ENCODE measurements at regions not wholly inside any gene's neighbourhood (a gene's known extent, or its start where the extent isn't known, plus 50 kb on each side); places are given as distances from the start of the nearest gene placed in this dataset.
"Not testable (repeated sequence)": the region's sequence is repeated elsewhere in the genome, so short reads cannot be mapped to it uniquely, and the experiment has no call there.

DNA sequence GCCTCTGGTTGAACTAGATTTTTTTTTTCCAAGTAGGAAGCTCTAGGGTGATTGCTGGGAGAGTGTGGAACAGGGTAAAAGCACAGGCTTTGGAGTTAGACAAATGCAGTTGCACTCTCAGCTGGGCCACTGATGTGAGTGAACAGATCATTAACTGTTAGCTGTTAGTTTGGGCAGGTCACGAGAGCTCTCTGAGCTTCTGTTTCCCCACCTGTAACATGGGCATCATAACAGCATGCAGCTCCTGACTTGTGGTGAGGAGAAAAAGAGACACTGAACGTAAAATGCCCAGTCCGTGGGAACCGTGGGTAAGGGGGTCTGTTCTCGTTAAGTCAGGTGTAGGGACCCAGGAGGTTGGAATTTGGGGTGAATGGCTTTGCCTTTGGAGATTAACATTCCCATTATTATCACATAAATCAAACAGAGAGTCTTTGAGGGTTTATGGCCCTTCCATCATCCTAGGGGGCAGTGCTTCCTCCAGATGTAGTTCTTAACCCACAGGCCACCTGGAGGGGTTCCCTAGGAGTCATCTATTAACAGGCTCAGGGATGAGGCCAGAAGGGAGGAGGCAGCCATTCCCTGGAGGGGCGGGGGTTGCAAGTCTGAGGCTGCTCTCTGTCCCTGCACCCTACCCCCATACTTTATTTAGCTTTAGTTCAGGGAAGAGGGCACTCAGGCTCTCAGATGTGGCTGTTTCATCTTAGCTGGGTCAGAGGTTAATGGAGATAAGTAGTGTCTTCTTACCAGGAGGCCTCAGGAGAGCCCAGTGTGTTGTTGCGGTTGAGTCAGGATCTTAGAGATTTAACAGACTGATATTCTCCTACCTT, 135.2 kb downstream of the DACT1 start:
- no peak for DNase-seq (ENCODE audit: low read depth)
- H3K4me3 ChIP-seq (ENCODE audit: low read length), result no peak overlapping the region
- H3K9ac ChIP-seq (ENCODE audit: low read length), result no peak overlapping the region
- H3K4me1 ChIP-seq (ENCODE audit: control insufficient read depth, insufficient read depth, low read length), result peaks cover 12% of the 10 kb centered on the region
- H3K27me3 ChIP-seq (replicated peaks; ENCODE audit: control insufficient read depth, insufficient read depth, low read length), result peaks cover 12% of the 10 kb centered on the region
- H3K9me3 ChIP-seq (ENCODE audit: control insufficient read depth, low read length), result no peaks in the 10 kb centered on the region
- H3K36me3 ChIP-seq (ENCODE audit: control insufficient read depth, insufficient read depth, low read length, severe bottlenecking), result no peaks in the 10 kb centered on the region

DNA sequence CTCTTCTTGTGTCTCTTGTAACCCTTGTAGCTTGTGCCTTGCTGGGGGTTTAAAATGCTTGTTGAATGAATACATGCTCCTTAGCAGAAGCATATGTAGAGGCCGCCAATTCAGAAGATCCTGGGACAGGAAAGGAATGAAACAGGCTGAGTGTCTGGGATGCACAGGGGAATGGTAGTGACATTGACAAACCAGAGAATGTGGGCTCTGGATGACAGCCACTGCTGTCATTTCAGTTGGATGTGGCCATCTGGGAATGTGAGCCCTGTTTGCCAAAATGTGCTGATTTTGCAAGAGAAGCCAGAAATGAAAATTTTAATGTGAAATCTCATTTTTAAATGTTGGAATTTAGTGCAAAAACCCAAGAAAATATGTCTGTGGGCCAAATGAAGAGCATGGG, 136.8 kb downstream of the DACT1 start:
- Histone ChIP-seq H3K9ac (ENCODE audit: low read length) (no peak overlapping the region), H3K4me3 (ENCODE audit: low read length) (no peak overlapping the region), H3K9me3 (ENCODE audit: control insufficient read depth, low read length) (no peaks in the 10 kb centered on the region), H3K4me1 (ENCODE audit: control insufficient read depth, insufficient read depth, low read length) (peaks cover 12% of the 10 kb centered on the region), H3K27me3 (replicated peaks; ENCODE audit: control insufficient read depth, insufficient read depth, low read length) (peaks cover 13% of the 10 kb centered on the region), H3K36me3 (ENCODE audit: control insufficient read depth, insufficient read depth, low read length, severe bottlenecking) (no peaks in the 10 kb centered on the region)
- no peak for DNase-seq (ENCODE audit: low read depth)

- H3K9me3 ChIP-seq (ENCODE audit: control insufficient read depth, low read length); DNase-seq (ENCODE audit: low read depth); H3K36me3 ChIP-seq (ENCODE audit: control insufficient read depth, insufficient read depth, low read length, severe bottlenecking); H3K9ac ChIP-seq (ENCODE audit: low read length); H3K4me3 ChIP-seq (ENCODE audit: low read length): not testable (repeated sequence)
- H3K4me1 ChIP-seq (ENCODE audit: control insufficient read depth, insufficient read depth, low read length), result peaks cover 12% of the 10 kb centered on the region
- H3K27me3 ChIP-seq (replicated peaks; ENCODE audit: control insufficient read depth, insufficient read depth, low read length), result peaks cover 13% of the 10 kb centered on the region
These were observed 137.4 kb downstream of the DACT1 start for GRCh38 chr14:58775130-58775529.

DNA sequence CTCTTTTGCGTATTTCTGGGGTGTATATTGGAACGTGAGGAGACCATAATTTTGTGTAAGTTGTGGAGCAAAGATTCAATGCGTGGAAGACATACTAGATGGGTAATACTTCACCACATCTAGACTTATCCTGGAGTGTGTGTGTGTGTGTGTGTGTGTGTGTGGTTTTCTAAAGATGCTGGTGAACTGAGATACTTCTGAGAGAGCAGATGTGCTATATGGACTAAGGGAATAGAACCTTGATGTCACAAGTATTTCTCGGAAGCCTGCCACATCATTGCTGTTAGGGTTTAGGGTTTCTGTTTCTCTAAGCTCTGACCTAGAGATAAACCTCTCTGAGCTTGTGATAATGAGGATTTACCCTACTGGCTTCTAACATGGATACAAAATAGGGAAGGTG, 138.8 kb downstream of the DACT1 start:
- Histone ChIP-seq H3K4me3 (ENCODE audit: low read length) (no peak overlapping the region), H3K9me3 (ENCODE audit: control insufficient read depth, low read length) (no peaks in the 10 kb centered on the region), H3K36me3 (ENCODE audit: control insufficient read depth, insufficient read depth, low read length, severe bottlenecking) (no peaks in the 10 kb centered on the region), H3K9ac (ENCODE audit: low read length) (no peak overlapping the region), H3K4me1 (ENCODE audit: control insufficient read depth, insufficient read depth, low read length) (peaks cover 12% of the 10 kb centered on the region), H3K27me3 (replicated peaks; ENCODE audit: control insufficient read depth, insufficient read depth, low read length) (peaks cover 15% of the 10 kb centered on the region)
- no peak for DNase-seq (ENCODE audit: low read depth)

DNA sequence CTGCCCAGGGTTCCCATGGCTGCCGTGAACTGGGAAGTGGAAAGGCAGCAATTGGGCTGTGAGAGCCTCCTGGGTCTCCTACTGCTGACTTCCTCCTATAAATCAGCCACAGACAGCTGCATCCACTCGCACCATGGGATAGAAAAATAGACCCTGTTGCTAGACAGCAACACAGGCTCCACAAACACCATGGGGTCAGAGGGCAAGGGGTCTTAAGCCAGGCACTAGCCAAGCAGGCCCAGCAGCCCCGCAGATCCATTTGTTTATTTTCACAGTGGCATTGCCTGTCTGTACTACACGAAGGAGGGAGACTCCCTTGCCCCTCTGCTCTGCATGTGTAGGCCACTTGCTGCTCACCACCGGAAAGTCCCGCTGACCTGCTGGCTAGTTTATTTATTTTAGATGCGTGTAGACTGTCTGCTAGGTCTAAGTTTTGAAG, 139.8 kb downstream of the DACT1 start:
- no peak overlapping the region for H3K9ac ChIP-seq (ENCODE audit: low read length)
- H3K4me3 ChIP-seq (ENCODE audit: low read length), result no peak overlapping the region
- DNase-seq (ENCODE audit: low read depth), result no peak

DNA sequence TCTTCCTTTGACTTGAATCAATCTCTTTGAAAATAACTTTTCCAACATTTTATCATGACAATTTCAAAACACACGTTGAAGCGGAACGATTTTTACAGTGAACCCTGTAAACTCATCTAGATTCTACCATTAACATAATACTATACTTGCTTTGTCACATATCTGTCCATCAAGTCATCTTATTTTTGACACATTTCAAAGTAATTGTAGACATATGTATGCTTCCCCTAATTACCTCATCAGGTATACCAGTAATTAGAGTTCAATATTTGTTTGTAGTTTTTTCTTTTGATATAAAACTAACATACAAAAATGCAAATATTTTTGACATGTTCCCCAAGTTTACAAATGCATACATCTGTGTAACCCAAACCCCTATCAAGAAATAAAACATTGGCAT, 140.4 kb downstream of the DACT1 start:
- H3K4me1 ChIP-seq (ENCODE audit: control insufficient read depth, insufficient read depth, low read length), result peaks cover 11% of the 10 kb centered on the region
- DNase-seq (ENCODE audit: low read depth), result no peak
- no peaks in the 10 kb centered on the region for H3K36me3 ChIP-seq (ENCODE audit: control insufficient read depth, insufficient read depth, low read length, severe bottlenecking)
- H3K4me3 ChIP-seq (ENCODE audit: low read length), result no peak overlapping the region
- H3K27me3 ChIP-seq (replicated peaks; ENCODE audit: control insufficient read depth, insufficient read depth, low read length), result peaks cover 27% of the 10 kb centered on the region
- no peak overlapping the region for H3K9ac ChIP-seq (ENCODE audit: low read length)
- H3K9me3 ChIP-seq (ENCODE audit: control insufficient read depth, low read length), result no peaks in the 10 kb centered on the region

More for the DNA sequence above, 139.8 kb downstream of the DACT1 start:
- Histone ChIP-seq H3K4me1 (ENCODE audit: control insufficient read depth, insufficient read depth, low read length) (peaks cover 12% of the 10 kb centered on the region), H3K36me3 (ENCODE audit: control insufficient read depth, insufficient read depth, low read length, severe bottlenecking) (no peaks in the 10 kb centered on the region), H3K9me3 (ENCODE audit: control insufficient read depth, low read length) (no peaks in the 10 kb centered on the region), H3K27me3 (replicated peaks; ENCODE audit: control insufficient read depth, insufficient read depth, low read length) (peaks cover 26% of the 10 kb centered on the region)

GRCh38 chr14:58779376-58779775, 141.6 kb downstream of the DACT1 start:
- peaks cover 27% of the 10 kb centered on the region for H3K27me3 ChIP-seq (replicated peaks; ENCODE audit: control insufficient read depth, insufficient read depth, low read length)
- peaks cover 10% of the 10 kb centered on the region for H3K4me1 ChIP-seq (ENCODE audit: control insufficient read depth, insufficient read depth, low read length)
- no peak for DNase-seq (ENCODE audit: low read depth)
- H3K9me3 ChIP-seq (ENCODE audit: control insufficient read depth, low read length), result no peaks in the 10 kb centered on the region
- no peak overlapping the region for H3K9ac ChIP-seq (ENCODE audit: low read length)
- no peaks in the 10 kb centered on the region for H3K36me3 ChIP-seq (ENCODE audit: control insufficient read depth, insufficient read depth, low read length, severe bottlenecking)
- H3K4me3 ChIP-seq (ENCODE audit: low read length), result no peak overlapping the region

DNA sequence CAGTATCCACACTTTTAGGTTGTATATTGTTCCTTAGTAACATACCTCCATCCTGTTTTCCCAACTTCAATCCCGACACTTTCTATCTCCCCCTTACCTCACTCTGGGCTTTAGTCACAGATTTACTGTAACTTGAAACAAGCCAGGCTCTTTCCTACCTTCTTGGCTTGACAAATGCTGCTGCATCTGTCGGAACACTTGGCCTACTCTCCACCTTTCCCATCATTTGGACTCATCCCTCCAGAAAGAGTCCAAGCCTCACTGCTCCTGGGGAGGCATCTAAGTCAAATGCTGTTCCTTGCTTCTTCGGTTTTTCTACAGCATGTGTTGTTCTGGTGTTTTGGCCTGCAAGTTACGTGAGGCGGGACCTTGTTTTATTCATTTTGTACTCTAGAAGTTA, 142.4 kb downstream of the DACT1 start:
- Histone ChIP-seq H3K4me3 (ENCODE audit: low read length) (no peak overlapping the region), H3K4me1 (ENCODE audit: control insufficient read depth, insufficient read depth, low read length) (peaks cover 5% of the 10 kb centered on the region), H3K9ac (ENCODE audit: low read length) (no peak overlapping the region), H3K36me3 (ENCODE audit: control insufficient read depth, insufficient read depth, low read length, severe bottlenecking) (no peaks in the 10 kb centered on the region), H3K9me3 (ENCODE audit: control insufficient read depth, low read length) (no peaks in the 10 kb centered on the region), H3K27me3 (replicated peaks; ENCODE audit: control insufficient read depth, insufficient read depth, low read length) (peaks cover 31% of the 10 kb centered on the region)
- DNase-seq (ENCODE audit: low read depth), result no peak

DNA sequence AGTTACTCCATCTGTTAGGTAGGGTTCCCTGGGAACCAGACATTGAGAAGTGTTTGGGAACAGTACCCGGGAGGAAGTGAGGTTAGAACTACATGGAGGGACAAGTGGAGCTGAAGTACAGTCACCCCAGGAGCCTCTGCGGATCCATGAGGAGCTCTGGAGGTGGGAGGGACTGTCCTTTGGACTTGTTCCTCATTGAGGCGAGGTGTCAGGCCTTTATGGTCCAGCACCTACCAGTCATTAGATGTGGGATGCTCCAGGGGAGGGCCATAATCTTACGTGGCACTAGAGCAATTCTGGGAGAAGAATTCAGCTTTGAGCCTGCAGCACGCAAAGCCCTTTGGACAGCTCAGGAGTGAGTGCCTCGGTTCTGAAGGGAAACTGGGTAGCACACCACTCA, 142.8 kb downstream of the DACT1 start:
- Histone ChIP-seq H3K9ac (ENCODE audit: low read length) (no peak overlapping the region), H3K4me1 (ENCODE audit: control insufficient read depth, insufficient read depth, low read length) (peaks cover 5% of the 10 kb centered on the region), H3K36me3 (ENCODE audit: control insufficient read depth, insufficient read depth, low read length, severe bottlenecking) (no peaks in the 10 kb centered on the region), H3K4me3 (ENCODE audit: low read length) (no peak overlapping the region), H3K9me3 (ENCODE audit: control insufficient read depth, low read length) (no peaks in the 10 kb centered on the region), H3K27me3 (replicated peaks; ENCODE audit: control insufficient read depth, insufficient read depth, low read length) (peaks cover 34% of the 10 kb centered on the region)
- DNase-seq (ENCODE audit: low read depth), result no peak

GRCh38 chr14:58782011-58782410, 144.2 kb downstream of the DACT1 start:
- H3K9me3 ChIP-seq (ENCODE audit: control insufficient read depth, low read length), result no peaks in the 10 kb centered on the region
- peaks cover 5% of the 10 kb centered on the region for H3K4me1 ChIP-seq (ENCODE audit: control insufficient read depth, insufficient read depth, low read length)
- H3K9ac ChIP-seq (ENCODE audit: low read length), result no peak overlapping the region
- peaks cover 39% of the 10 kb centered on the region for H3K27me3 ChIP-seq (replicated peaks; ENCODE audit: control insufficient read depth, insufficient read depth, low read length)
- no peak for DNase-seq (ENCODE audit: low read depth)
- H3K36me3 ChIP-seq (ENCODE audit: control insufficient read depth, insufficient read depth, low read length, severe bottlenecking), result no peaks in the 10 kb centered on the region
- H3K4me3 ChIP-seq (ENCODE audit: low read length), result no peak overlapping the region

DNA sequence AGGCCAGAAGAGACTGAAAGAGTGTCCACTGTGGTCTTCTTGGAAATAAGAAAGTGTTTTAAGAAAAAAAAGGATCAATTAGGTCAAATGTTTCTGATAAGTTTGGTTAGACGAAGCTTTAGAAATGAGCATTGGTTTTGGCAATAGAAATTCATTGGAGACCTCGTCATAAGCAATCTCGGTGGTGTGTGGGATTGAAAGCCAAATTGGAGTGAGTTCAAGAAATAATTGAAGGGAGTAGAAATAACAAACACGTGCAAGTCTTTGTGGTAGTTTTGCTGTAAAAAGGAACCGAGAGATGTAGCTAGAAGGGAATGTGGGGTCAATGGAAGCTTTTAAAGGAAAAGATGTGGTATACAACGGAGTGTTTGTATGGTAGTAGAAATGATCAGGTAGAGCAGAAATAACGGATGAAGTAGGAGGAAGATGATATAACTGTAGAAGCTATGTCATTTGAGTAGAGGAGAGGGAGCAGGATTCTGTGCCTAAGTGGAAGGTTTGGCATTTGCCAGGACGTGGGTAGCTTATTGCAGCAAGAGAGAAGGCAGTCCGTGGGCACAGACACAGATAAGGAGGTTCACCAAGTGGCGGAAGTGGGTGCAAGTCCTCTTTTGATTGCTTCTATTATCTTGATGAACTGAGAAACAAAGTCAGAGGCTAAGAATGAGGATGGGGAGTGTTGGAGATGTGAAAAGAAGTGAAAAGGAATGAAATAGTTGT, 146.2 kb downstream of the DACT1 start:
- DNase-seq (ENCODE audit: low read depth), result no peak
- H3K9ac ChIP-seq (ENCODE audit: low read length), result no peak overlapping the region
- H3K36me3 ChIP-seq (ENCODE audit: control insufficient read depth, insufficient read depth, low read length, severe bottlenecking), result no peaks in the 10 kb centered on the region
- peaks cover 44% of the 10 kb centered on the region for H3K27me3 ChIP-seq (replicated peaks; ENCODE audit: control insufficient read depth, insufficient read depth, low read length)
- peaks cover 5% of the 10 kb centered on the region for H3K4me1 ChIP-seq (ENCODE audit: control insufficient read depth, insufficient read depth, low read length)
- H3K9me3 ChIP-seq (ENCODE audit: control insufficient read depth, low read length), result no peaks in the 10 kb centered on the region
- no peak overlapping the region for H3K4me3 ChIP-seq (ENCODE audit: low read length)

All from adipocyte (in vitro differentiated cells).